Stomach (tissue), 8 donors: ENCODE measurements at regions not wholly inside any gene's neighbourhood (a gene's known extent, or its start where the extent isn't known, plus 50 kb on each side); places are given as distances from the start of the nearest gene placed in this dataset.

ENCODE experiments used
- DNase-seq, 2 donors: peaks; one replicate each; pipeline versions ENCODE4 v3.0.0 to v3.0.0-alpha.2; 2013 to 2019
- H3K27ac ChIP-seq, 5 donors: fragments of 200-600 bp in 4 of 5; sonication (generic) in 4 of 5; one replicate each; pipeline ENCODE4 v1.5.1; 2013 to 2019; ENCODE audit warnings: mild to moderate bottlenecking in 1 of 5, moderate library complexity in 1 of 5
- H3K27me3 ChIP-seq, 3 donors: fragments of 200-600 bp; sonication (generic); one replicate each; pipeline ENCODE4 v1.5.1; 2017 to 2019; ENCODE audit warnings: mixed run types in 1 of 3
- H3K36me3 ChIP-seq, 4 donors: fragments of 200-600 bp; sonication (generic); 1 replicate in 3 of 4; 2 replicates in 1 of 4; pipeline ENCODE4 v1.5.1; 2016 to 2019
- H3K4me1 ChIP-seq, 4 donors: fragments of 200-600 bp; sonication (generic); one replicate each; pipeline ENCODE4 v1.5.1; 2016 to 2019
- H3K4me3 ChIP-seq, 4 donors: fragments of 200-600 bp; sonication (generic) in 3 of 4; one replicate each; pipeline ENCODE4 v1.5.1; 2016 to 2019; ENCODE audit warnings: mild to moderate bottlenecking in 1 of 4
- H3K9me3 ChIP-seq, 4 donors: fragments of 200-600 bp; sonication (generic); one replicate each; pipeline ENCODE4 v1.5.1; 2016 to 2019
- EP300 ChIP-seq: sonication (generic); formaldehyde crosslinking; IDR thresholded peaks from one replicate; pipeline ENCODE4 v1.6.1; 2017; ENCODE audit warnings: antibody characterized with exemption
- POLR2A ChIP-seq, 4 donors: fragments of 450-650 bp; IDR thresholded peaks; one replicate each; pipeline ENCODE4 v1.6.1; 2016; ENCODE audit warnings: antibody characterized with exemption in 4 of 4, control low read depth in 2 of 4, mild to moderate bottlenecking in 1 of 4, moderate library complexity in 1 of 4
- POLR2AphosphoS5 ChIP-seq, 3 donors: sonication (generic); formaldehyde crosslinking; IDR thresholded peaks; one replicate each; pipeline ENCODE4 v1.6.1; 2016; ENCODE audit warnings: antibody characterized with exemption in 3 of 3
- WGBS, 5 donors: extraction: QIAGEN DNeasy Blood & Tissue Kit in 3 of 5; methylation state at CpG; one replicate each; pipeline versions ENCODE4 v1.1.5 to v1.1.7; 2013 to 2018; 5-methylcytosine and 5-hydroxymethylcytosine counted together
- intact Hi-C: fragments of 100-400 bp; cut with DNase I; formaldehyde crosslinking; loops from one replicate; pipeline ENCODE4 v1.15.1; 2023; ENCODE audit warnings: low total_unique reads
- small RNA-seq, 4 donors: library from RNA; depleted of rRNA; stranded (forward); fragments of <200 nt; gene quantifications; one replicate each; pipeline ENCODE3, GENCODE V24; 2016
- TF ChIP-seq, protein P1 (sequence below), 7 experiments: fragments of 450-650 bp in 4 of 7; fragments of 200-600 bp in 3 of 7; sonication (generic) in 3 of 7; IDR thresholded peaks; one replicate each; pipeline ENCODE4 v1.5.1; 2016 to 2019; ENCODE audit warnings: antibody characterized with exemption in 7 of 7, control low read depth in 2 of 7, mild to moderate bottlenecking in 1 of 7
- donor health status: healthy with polysubstance abuse.
- donor health status: Bipolar disorder and iron deficiency.
- donor health status: healthy.

DNA sequence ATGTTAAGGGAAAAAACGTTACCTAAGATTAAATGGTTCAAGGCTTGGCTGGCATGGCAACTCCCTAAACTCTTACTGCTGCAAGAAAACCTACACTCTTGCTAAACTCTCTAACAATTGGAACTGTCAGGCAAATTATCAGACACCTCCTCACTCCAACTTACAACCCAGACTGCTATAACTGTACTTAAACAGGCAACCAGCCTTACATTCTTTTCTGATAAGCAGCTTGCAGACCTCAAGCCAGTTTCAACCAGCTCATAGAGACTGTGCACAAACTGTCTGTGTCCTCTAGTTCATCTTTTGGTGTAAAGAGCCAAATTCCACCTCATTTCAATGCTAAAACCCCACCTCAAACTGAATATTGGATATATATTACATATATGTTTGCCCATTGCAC, 504.9 kb downstream of the UBE2NL start:
- no peak overlapping the region for H3K4me3 ChIP-seq
- no peaks in the 10 kb centered on the region for H3K9me3 ChIP-seq
- H3K36me3 ChIP-seq = no peaks in the 10 kb centered on the region
- no peaks in the 10 kb centered on the region for H3K4me1 ChIP-seq
- TF ChIP-seq POLR2A (IDR thresholded peaks at IDR 0.05) (no peak), POLR2AphosphoS5 (IDR thresholded peaks at IDR 0.05) (no peak), EP300 (no peak)
- TF ChIP-seq, protein P1, sequence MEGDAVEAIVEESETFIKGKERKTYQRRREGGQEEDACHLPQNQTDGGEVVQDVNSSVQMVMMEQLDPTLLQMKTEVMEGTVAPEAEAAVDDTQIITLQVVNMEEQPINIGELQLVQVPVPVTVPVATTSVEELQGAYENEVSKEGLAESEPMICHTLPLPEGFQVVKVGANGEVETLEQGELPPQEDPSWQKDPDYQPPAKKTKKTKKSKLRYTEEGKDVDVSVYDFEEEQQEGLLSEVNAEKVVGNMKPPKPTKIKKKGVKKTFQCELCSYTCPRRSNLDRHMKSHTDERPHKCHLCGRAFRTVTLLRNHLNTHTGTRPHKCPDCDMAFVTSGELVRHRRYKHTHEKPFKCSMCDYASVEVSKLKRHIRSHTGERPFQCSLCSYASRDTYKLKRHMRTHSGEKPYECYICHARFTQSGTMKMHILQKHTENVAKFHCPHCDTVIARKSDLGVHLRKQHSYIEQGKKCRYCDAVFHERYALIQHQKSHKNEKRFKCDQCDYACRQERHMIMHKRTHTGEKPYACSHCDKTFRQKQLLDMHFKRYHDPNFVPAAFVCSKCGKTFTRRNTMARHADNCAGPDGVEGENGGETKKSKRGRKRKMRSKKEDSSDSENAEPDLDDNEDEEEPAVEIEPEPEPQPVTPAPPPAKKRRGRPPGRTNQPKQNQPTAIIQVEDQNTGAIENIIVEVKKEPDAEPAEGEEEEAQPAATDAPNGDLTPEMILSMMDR (IDR thresholded peaks at IDR 0.05) = no peak
- 32 to 73% (median 33%) methylated on average over 1 of the region's 1 CpG for whole genome bisulfite sequencing, 5 donors
- intact Hi-C loops = no loop called here
- no peaks in the 10 kb centered on the region for H3K27me3 ChIP-seq
- no peak overlapping the region for H3K27ac ChIP-seq
- DNase-seq = no peak

Small RNAs in the stretch of these regions (small RNA-seq; reads per million reads assigned to genes)
- gene AC234064.1 = 0 reads per million in 4 donors
